ENCODE measurements at regions not wholly inside any gene's neighbourhood (a gene's known extent, or its start where the extent isn't known, plus 50 kb on each side); places are given as distances from the start of the nearest gene placed in this dataset.
"Not testable (repeated sequence)": the region's sequence is repeated elsewhere in the genome, so short reads cannot be mapped to it uniquely, and the experiment has no call there.

- Mint-ChIP-seq H3K4me3 (ENCODE audit: unreplicated experiment) (no peak overlapping the region), H3K9me3 (ENCODE audit: unreplicated experiment) (no peaks in the 10 kb centered on the region), H3K4me1 (ENCODE audit: unreplicated experiment) (no peaks in the 10 kb centered on the region), H3K27ac (ENCODE audit: unreplicated experiment) (no peak overlapping the region), H3K36me3 (ENCODE audit: low read depth, unreplicated experiment) (no peaks in the 10 kb centered on the region), H3K27me3 (ENCODE audit: unreplicated experiment) (no peaks in the 10 kb centered on the region)
- no peak for TF ChIP-seq CTCF (IDR thresholded peaks at IDR 0.05; ENCODE audit: unreplicated experiment)
- no peak for DNase-seq (ENCODE audit: low spot score)
Observed at GRCh38 chr1:55793856-55794255, 578.7 kb upstream of the USP24 start.

- H3K4me1 Mint-ChIP-seq (ENCODE audit: unreplicated experiment): no peaks in the 10 kb centered on the region
- no peak for DNase-seq (ENCODE audit: low spot score)
- TF ChIP-seq CTCF (IDR thresholded peaks at IDR 0.05; ENCODE audit: unreplicated experiment): no peak
- no peak overlapping the region for H3K27ac Mint-ChIP-seq (ENCODE audit: unreplicated experiment)
- no peaks in the 10 kb centered on the region for H3K9me3 Mint-ChIP-seq (ENCODE audit: unreplicated experiment)
- H3K27me3 Mint-ChIP-seq (ENCODE audit: unreplicated experiment): no peaks in the 10 kb centered on the region
- no peaks in the 10 kb centered on the region for H3K36me3 Mint-ChIP-seq (ENCODE audit: low read depth, unreplicated experiment)
- no peak overlapping the region for H3K4me3 Mint-ChIP-seq (ENCODE audit: unreplicated experiment)
Observed at GRCh38 chr1:55792870-55793269, 577.7 kb upstream of the USP24 start.

- Mint-ChIP-seq H3K9me3 (ENCODE audit: unreplicated experiment) (no peaks in the 10 kb centered on the region), H3K27ac (ENCODE audit: unreplicated experiment) (no peak overlapping the region), H3K4me1 (ENCODE audit: unreplicated experiment) (peaks cover 14% of the 10 kb centered on the region), H3K36me3 (ENCODE audit: low read depth, unreplicated experiment) (no peaks in the 10 kb centered on the region), H3K4me3 (ENCODE audit: unreplicated experiment) (no peak overlapping the region), H3K27me3 (ENCODE audit: unreplicated experiment) (no peaks in the 10 kb centered on the region)
- no peak for DNase-seq (ENCODE audit: low spot score)
- TF ChIP-seq CTCF (IDR thresholded peaks at IDR 0.05; ENCODE audit: unreplicated experiment): no peak
Observed at GRCh38 chr1:55789466-55789865, 574.3 kb upstream of the USP24 start.

- no peaks in the 10 kb centered on the region for H3K9me3 Mint-ChIP-seq (ENCODE audit: unreplicated experiment)
- H3K4me3 Mint-ChIP-seq (ENCODE audit: unreplicated experiment): no peak overlapping the region
- peaks cover 14% of the 10 kb centered on the region for H3K4me1 Mint-ChIP-seq (ENCODE audit: unreplicated experiment)
- no peaks in the 10 kb centered on the region for H3K36me3 Mint-ChIP-seq (ENCODE audit: low read depth, unreplicated experiment)
- H3K27ac Mint-ChIP-seq (ENCODE audit: unreplicated experiment): peak overlapping the region; percentile 36
- no peak for DNase-seq (ENCODE audit: low spot score)
- no peak for TF ChIP-seq CTCF (IDR thresholded peaks at IDR 0.05; ENCODE audit: unreplicated experiment)
- H3K27me3 Mint-ChIP-seq (ENCODE audit: unreplicated experiment): no peaks in the 10 kb centered on the region
Observed at GRCh38 chr1:55786396-55786795, 571.2 kb upstream of the USP24 start.

GRCh38 chr1:55784941-55785450 lies 569.8 kb upstream of the USP24 start:
- not testable (repeated sequence) for H3K27ac Mint-ChIP-seq (ENCODE audit: unreplicated experiment); H3K4me3 Mint-ChIP-seq (ENCODE audit: unreplicated experiment); H3K27me3 Mint-ChIP-seq (ENCODE audit: unreplicated experiment); H3K36me3 Mint-ChIP-seq (ENCODE audit: low read depth, unreplicated experiment); H3K9me3 Mint-ChIP-seq (ENCODE audit: unreplicated experiment); DNase-seq (ENCODE audit: low spot score)
- H3K4me1 Mint-ChIP-seq (ENCODE audit: unreplicated experiment): peaks cover 14% of the 10 kb centered on the region

Measured in endothelial cell (in vitro differentiated cells).